HEK293T (cell line): ENCODE measurements at regions not wholly inside any gene's neighbourhood (a gene's known extent, or its start where the extent isn't known, plus 50 kb on each side); places are given as distances from the start of the nearest gene placed in this dataset.

Experiments
- CTCF ChIA-PET: fragments of 350-600 bp; formaldehyde crosslinking; extraction: SDS; loops from one replicate; lab custom pipeline; 2021; ENCODE audit warnings: antibody characterized with exemption, inconsistent platforms; lab: Yijun Ruan, JAX
- POLR2A ChIA-PET: fragments of 350-600 bp; formaldehyde crosslinking; extraction: SDS; loops from one replicate; lab custom pipeline; 2020; ENCODE audit warnings: antibody characterized with exemption, inconsistent platforms; lab: Yijun Ruan, JAX
- DNase-seq: peaks from one replicate; pipeline ENCODE4 v3.0.0; 2012; ENCODE audit warnings: mixed read lengths; ENCODE audit errors: extremely low spot score
- ARNT ChIP-seq: fragments of 450-650 bp; IDR thresholded peaks from 2 replicates; pipeline ENCODE4 v1.6.1; 2017; ENCODE audit warnings: mild to moderate bottlenecking
- BHLHE40 ChIP-seq: fragments of 450-650 bp; IDR thresholded peaks from 2 replicates; pipeline ENCODE4 v1.6.1; 2016; ENCODE audit warnings: mild to moderate bottlenecking, moderate library complexity, borderline replicate concordance
- CTBP1 ChIP-seq: fragments of 450-650 bp; IDR thresholded peaks from 2 replicates; pipeline ENCODE4 v1.6.1; 2016; ENCODE audit warnings: borderline replicate concordance
- ELF4 ChIP-seq: fragments of 450-650 bp; IDR thresholded peaks from 2 replicates; pipeline ENCODE4 v1.6.1; 2017; ENCODE audit warnings: antibody characterized with exemption
- FOXA1 ChIP-seq: fragments of 450-650 bp; IDR thresholded peaks from 2 replicates; pipeline ENCODE4 v1.6.1; 2016; ENCODE audit warnings: mild to moderate bottlenecking
- FOXK2 ChIP-seq: fragments of 450-650 bp; IDR thresholded peaks from 2 replicates; pipeline ENCODE4 v1.6.1; 2016; ENCODE audit warnings: mild to moderate bottlenecking
- FOXM1 ChIP-seq: fragments of 450-650 bp; IDR thresholded peaks from 2 replicates; pipeline ENCODE4 v1.6.1; 2017; ENCODE audit warnings: mild to moderate bottlenecking, borderline replicate concordance
- HDGF ChIP-seq: fragments of 450-650 bp; IDR thresholded peaks from 2 replicates; pipeline ENCODE4 v1.6.1; 2017; ENCODE audit warnings: antibody characterized with exemption, borderline replicate concordance
- L3MBTL2 ChIP-seq: fragments of 450-650 bp; conservative IDR thresholded peaks from 2 replicates; pipeline ENCODE4 v1.6.1; 2016; ENCODE audit warnings: mild to moderate bottlenecking
- LEF1 ChIP-seq: fragments of 450-650 bp; IDR thresholded peaks from 2 replicates; pipeline ENCODE4 v1.6.1; 2017; ENCODE audit warnings: mild to moderate bottlenecking, borderline replicate concordance
- NFRKB ChIP-seq: fragments of 450-650 bp; IDR thresholded peaks from 2 replicates; pipeline ENCODE4 v1.6.1; 2016; ENCODE audit warnings: mild to moderate bottlenecking, moderate library complexity
- SP1 ChIP-seq: fragments of 450-650 bp; IDR thresholded peaks from 2 replicates; pipeline ENCODE4 v1.6.1; 2017
- SUZ12 ChIP-seq: fragments of 450-650 bp; IDR thresholded peaks from 2 replicates; pipeline ENCODE4 v1.6.1; 2016; ENCODE audit warnings: mild to moderate bottlenecking
- TARDBP ChIP-seq: fragments of 450-650 bp; IDR thresholded peaks from 2 replicates; pipeline ENCODE4 v1.6.1; 2016
- ZNF384 ChIP-seq: fragments of 450-650 bp; IDR thresholded peaks from 2 replicates; pipeline ENCODE4 v1.6.1; 2016
- TF ChIP-seq, protein P1 (sequence below): fragments of 450-650 bp; IDR thresholded peaks from 2 replicates; pipeline ENCODE4 v1.6.1; 2016

DNA sequence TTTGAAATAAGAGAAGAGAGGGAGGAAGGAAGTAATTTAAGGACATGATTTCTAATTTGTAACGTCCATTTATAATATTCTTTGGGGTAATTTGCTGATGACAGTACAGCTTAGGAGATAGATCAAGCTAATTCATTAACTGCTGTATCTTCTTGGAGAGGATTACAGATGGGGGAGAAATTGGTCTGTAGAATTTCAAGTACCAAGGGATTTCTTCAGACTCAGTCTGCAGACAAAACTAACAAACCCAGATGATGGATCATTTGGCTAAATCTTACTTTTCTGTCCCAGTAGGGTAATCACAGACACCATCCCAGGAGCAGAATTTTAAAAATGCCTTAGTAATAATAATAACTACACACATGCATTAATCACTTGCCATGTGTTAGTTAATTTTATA, 711.8 kb downstream of the KCNJ2 start:
- ChIA-PET CTCF (no interaction called here), POLR2A (interaction anchor here (1.0 kb wide), 1 partner anchor 9 kb away, joined by 3 read pairs; no protein-coding TSS in a partner anchor)
- no peak for TF ChIP-seq CTBP1
- no peak for TF ChIP-seq FOXA1
- no peak for TF ChIP-seq FOXM1
- no peak for TF ChIP-seq LEF1
- no peak for TF ChIP-seq L3MBTL2
- no peak for TF ChIP-seq TARDBP
- TF ChIP-seq, protein P1, sequence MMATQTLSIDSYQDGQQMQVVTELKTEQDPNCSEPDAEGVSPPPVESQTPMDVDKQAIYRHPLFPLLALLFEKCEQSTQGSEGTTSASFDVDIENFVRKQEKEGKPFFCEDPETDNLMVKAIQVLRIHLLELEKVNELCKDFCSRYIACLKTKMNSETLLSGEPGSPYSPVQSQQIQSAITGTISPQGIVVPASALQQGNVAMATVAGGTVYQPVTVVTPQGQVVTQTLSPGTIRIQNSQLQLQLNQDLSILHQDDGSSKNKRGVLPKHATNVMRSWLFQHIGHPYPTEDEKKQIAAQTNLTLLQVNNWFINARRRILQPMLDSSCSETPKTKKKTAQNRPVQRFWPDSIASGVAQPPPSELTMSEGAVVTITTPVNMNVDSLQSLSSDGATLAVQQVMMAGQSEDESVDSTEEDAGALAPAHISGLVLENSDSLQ = no peak
- no peak for TF ChIP-seq NFRKB
- TF ChIP-seq ZNF384 = no peak
- TF ChIP-seq FOXK2 = no peak
- no peak for DNase-seq

DNA sequence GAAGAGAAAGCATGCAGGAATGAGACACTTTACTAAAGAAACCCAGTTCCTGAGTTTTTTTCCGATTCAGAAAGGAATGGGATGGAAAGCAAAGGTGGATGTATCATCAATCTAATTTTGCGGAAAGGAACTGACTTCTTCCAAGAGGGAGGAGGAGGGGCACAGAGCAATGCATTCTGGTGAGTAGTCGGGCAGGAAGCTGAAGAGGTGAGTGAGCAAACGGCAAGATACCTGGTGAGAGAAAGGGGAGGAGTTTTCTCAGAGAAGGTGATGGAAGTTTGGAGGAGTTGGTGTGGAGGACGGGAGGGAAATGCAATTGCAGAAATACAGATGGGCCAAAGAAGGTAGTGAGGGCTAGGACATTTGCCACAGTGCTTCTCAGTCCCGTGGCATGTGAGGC, 713.2 kb downstream of the KCNJ2 start:
- CTCF ChIA-PET = no interaction called here
- TF ChIP-seq TARDBP (no peak), SUZ12 (no peak), ZNF384 (no peak)
- DNase-seq = no peak
- POLR2A ChIA-PET = no interaction called here

DNA sequence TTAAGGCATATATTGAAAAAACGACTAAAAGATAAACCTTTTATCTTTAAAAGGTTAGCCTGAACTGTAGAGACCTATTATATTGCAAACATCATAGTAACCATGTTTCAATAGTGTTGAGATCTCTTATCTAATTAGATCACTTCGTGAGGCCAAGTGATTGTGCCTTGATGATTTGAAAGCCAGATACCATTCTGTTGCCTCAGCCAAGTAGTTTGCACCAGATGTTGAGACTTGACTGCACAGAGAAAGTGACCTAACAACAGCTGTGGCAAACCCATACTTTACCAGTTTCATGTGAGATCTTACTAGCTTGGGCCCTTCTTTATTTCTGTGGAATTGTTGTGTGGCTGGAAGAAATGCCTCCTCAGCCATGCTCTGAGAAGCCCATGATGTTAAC, 717.3 kb downstream of the KCNJ2 start:
- POLR2A ChIA-PET = no interaction called here
- no peak for DNase-seq
- TF ChIP-seq SP1 (no peak), NFRKB (no peak), TARDBP (no peak), CTBP1 (no peak), LEF1 (no peak), L3MBTL2 (no peak), ELF4 (no peak), HDGF (no peak), SUZ12 (no peak), ZNF384 (no peak), BHLHE40 (no peak), ARNT (no peak), FOXA1 (no peak), FOXK2 (no peak), FOXM1 (no peak)
- TF ChIP-seq, protein P1 = no peak
- CTCF ChIA-PET = no interaction called here

DNA sequence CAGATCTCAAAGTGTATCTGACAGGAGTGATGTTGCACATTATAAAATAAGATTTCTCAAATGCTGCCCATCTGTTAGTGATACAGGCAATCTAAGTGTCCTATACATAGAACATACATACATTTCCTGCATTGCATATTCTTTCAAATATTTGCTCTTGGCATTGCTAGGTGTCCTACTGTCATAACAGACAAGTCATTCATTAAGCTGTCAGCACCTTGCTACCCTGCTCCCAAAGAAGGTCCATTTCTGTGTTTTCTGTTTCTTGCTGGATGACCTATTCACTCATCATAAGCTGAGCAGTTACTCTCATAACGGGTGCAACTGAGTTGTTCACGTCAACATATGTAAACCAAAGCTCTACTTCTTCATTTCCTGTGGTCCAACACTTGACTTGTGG, 719.0 kb downstream of the KCNJ2 start:
- POLR2A ChIA-PET = no interaction called here
- DNase-seq = no peak
- TF ChIP-seq ELF4 (no peak), TARDBP (no peak), CTBP1 (no peak), BHLHE40 (no peak), L3MBTL2 (no peak), HDGF (no peak), ZNF384 (no peak), LEF1 (no peak), FOXA1 (no peak), FOXM1 (no peak)
- TF ChIP-seq, protein P1 = no peak
- CTCF ChIA-PET = no interaction called here

DNA sequence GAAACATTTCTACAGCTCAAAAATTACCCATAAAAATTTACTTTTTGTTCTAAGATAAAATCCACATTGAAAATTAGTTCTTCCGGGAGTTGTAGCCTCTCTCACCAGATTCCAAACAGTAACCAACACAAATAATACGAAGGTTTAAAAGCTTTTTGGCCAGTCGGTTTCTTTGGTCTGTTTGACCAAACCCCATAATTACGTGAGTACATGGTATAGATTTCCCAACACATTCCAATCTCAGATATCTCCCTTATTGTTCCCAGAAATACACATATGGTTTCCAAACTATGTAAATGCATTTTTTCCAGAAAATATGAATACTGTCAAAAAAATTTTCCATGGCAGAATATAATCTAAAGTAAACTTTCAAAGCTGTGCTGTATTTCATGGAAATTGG, 722.0 kb downstream of the KCNJ2 start:
- TF ChIP-seq FOXM1 (no peak), ARNT (no peak), ELF4 (no peak), SUZ12 (no peak), TARDBP (no peak), ZNF384 (no peak), LEF1 (no peak), SP1 (no peak), FOXK2 (no peak), L3MBTL2 (no peak), CTBP1 (no peak), NFRKB (no peak), HDGF (no peak), BHLHE40 (no peak)
- TF ChIP-seq, protein P1 = no peak
- ChIA-PET CTCF (no interaction called here), POLR2A (no interaction called here)

DNA sequence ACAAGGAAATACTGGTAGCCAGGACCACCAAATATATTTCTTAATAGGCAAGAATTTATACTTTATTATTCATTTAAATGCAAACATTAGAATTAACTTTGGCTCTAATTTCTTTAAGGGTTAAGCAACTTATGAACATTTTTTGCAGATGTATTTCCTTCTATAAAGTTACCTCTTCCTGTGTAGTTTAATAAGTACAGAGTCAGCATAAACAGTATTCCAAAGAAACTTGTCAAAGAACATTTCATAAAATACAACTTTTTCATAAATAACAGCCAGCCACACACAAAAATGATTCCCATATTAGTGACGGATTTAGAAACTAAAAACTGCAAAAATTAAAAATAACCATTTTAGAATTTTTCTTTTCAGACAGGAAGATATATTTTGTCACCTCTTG, 723.2 kb downstream of the KCNJ2 start:
- DNase-seq = no peak
- ChIA-PET POLR2A (no interaction called here), CTCF (no interaction called here)
- TF ChIP-seq ELF4 (no peak), TARDBP (no peak), L3MBTL2 (no peak), FOXK2 (no peak), FOXM1 (no peak), HDGF (no peak), ZNF384 (no peak), SUZ12 (no peak), BHLHE40 (no peak), SP1 (no peak), NFRKB (no peak), CTBP1 (no peak), LEF1 (no peak), FOXA1 (no peak), ARNT (no peak)
- TF ChIP-seq, protein P1 = no peak

More for the DNA sequence above, 722.0 kb downstream of the KCNJ2 start:
- DNase-seq = no peak
